ENCODE measurements at regions not wholly inside any gene's neighbourhood (a gene's known extent, or its start where the extent isn't known, plus 50 kb on each side); places are given as distances from the start of the nearest gene placed in this dataset.

DNA sequence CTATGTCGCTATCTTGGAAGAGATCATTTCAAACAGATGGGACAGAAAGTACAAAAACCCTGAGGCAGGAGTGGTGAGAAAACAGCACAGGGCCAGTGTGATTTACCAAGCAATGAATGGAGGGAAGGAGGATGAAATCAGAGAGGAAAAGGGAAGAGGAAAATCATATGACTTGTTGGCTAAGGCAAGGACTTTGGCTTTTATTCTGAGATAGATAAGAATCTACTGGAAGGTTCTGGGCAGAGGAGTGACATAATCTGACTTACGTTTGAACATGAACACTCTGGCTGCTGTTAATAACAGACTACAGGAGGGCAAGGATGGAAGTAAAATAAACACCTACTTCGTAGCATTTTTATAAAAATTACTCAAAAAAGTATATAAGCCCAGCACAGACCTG lies 207.8 kb upstream of the SLC7A11 start:
- H3K9me3 ChIP-seq, result no peaks in the 10 kb centered on the region
- intact Hi-C loops (cut with DNase I), result no loop called here
- TF ChIP-seq POLR2AphosphoS5 (IDR thresholded peaks at IDR 0.05) (peak; percentile 41), POLR2A (IDR thresholded peaks at IDR 0.05) (no peak)
- TF ChIP-seq, protein P1, sequence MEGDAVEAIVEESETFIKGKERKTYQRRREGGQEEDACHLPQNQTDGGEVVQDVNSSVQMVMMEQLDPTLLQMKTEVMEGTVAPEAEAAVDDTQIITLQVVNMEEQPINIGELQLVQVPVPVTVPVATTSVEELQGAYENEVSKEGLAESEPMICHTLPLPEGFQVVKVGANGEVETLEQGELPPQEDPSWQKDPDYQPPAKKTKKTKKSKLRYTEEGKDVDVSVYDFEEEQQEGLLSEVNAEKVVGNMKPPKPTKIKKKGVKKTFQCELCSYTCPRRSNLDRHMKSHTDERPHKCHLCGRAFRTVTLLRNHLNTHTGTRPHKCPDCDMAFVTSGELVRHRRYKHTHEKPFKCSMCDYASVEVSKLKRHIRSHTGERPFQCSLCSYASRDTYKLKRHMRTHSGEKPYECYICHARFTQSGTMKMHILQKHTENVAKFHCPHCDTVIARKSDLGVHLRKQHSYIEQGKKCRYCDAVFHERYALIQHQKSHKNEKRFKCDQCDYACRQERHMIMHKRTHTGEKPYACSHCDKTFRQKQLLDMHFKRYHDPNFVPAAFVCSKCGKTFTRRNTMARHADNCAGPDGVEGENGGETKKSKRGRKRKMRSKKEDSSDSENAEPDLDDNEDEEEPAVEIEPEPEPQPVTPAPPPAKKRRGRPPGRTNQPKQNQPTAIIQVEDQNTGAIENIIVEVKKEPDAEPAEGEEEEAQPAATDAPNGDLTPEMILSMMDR (IDR thresholded peaks at IDR 0.05), result no peak
- 20% methylated on average over 3 of the region's 3 CpGs for WGBS
- H3K27ac ChIP-seq, result no peak overlapping the region
- no peak overlapping the region for H3K4me3 ChIP-seq
- H3K27me3 ChIP-seq (replicated peaks; ENCODE audit: insufficient read depth), result no peaks in the 10 kb centered on the region
- DNase-seq (ENCODE audit: low spot score), result no peak
- no peaks in the 10 kb centered on the region for H3K4me1 ChIP-seq (replicated peaks)
- no peaks in the 10 kb centered on the region for H3K36me3 ChIP-seq

DNA sequence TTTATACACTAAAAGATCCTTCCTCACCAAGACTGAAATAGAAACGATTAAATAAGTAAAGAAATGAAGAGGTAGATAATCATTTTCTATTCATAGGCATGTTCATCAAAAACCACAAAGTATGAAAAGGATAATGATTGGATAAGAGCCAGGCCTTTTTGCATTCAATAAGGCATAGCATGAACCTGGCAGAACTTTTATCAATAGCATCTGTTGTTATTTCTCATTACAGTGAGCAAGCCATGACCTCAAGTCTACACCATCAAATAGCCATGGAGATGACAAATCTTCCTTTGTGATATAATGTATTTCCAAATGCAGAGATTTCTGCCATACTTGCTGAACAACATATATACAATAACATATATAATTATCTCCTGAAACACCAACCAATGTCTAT lies 206.0 kb upstream of the SLC7A11 start:
- TF ChIP-seq POLR2AphosphoS5 (IDR thresholded peaks at IDR 0.05), result no peak
- TF ChIP-seq POLR2A (IDR thresholded peaks at IDR 0.05), result no peak
- TF ChIP-seq, protein P1 (IDR thresholded peaks at IDR 0.05), result no peak
- no peaks in the 10 kb centered on the region for H3K9me3 ChIP-seq
- no peaks in the 10 kb centered on the region for H3K27me3 ChIP-seq (replicated peaks; ENCODE audit: insufficient read depth)
- no peaks in the 10 kb centered on the region for H3K36me3 ChIP-seq
- H3K27ac ChIP-seq, result no peak overlapping the region
- WGBS, result 43% methylated on average over 1 of the region's 1 CpG
- no peaks in the 10 kb centered on the region for H3K4me1 ChIP-seq (replicated peaks)
- no peak for DNase-seq (ENCODE audit: low spot score)
- H3K4me3 ChIP-seq, result no peak overlapping the region
- intact Hi-C loops (cut with DNase I), result no loop called here

DNA sequence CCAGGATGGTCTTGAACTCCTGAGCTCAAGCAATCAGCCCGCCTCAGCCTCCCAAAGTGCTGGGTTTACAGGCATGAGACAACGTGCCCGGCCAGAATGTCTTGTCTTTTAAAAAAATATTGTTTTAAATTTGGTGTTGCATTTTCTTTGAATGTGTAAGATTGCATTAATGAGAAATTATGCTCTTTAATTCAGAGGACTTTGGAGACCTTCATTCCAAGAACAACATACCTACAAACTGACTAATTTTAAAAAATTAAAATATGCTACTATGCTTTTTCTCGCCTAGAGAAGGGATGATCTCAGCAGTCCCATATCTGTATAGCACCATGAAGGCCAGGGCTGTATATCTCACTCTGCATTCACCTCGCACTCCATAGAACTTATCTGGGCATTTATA lies 204.3 kb upstream of the SLC7A11 start:
- H3K27me3 ChIP-seq (replicated peaks; ENCODE audit: insufficient read depth), result no peaks in the 10 kb centered on the region
- no peak overlapping the region for H3K4me3 ChIP-seq
- intact Hi-C loops (cut with DNase I), result no loop called here
- 87% methylated on average over 5 of the region's 5 CpGs for WGBS
- H3K9me3 ChIP-seq, result no peaks in the 10 kb centered on the region
- no peak overlapping the region for H3K27ac ChIP-seq
- no peak for DNase-seq (ENCODE audit: low spot score)
- H3K4me1 ChIP-seq (replicated peaks), result no peaks in the 10 kb centered on the region
- no peaks in the 10 kb centered on the region for H3K36me3 ChIP-seq
- TF ChIP-seq POLR2A (IDR thresholded peaks at IDR 0.05) (no peak), POLR2AphosphoS5 (IDR thresholded peaks at IDR 0.05) (no peak)
- TF ChIP-seq, protein P1 (IDR thresholded peaks at IDR 0.05), result no peak

DNA sequence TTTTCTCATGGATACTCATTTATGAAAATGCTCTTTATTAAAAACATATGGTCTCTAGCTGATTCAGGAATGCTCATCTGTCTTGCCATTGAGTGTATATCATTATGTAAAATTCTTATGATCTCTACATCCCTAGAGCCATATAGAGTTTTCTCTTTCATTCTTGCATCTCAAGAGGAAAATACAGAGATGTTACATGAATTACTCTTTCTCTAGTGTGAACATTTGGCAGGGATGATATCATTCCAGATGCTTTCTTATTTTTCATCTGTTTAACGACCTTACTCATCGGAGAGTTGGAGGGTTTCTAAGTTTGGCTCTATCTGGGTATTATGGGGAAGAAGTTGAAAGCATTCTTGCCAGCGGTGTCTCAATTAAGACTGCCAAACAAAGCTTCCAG lies 202.9 kb upstream of the SLC7A11 start:
- intact Hi-C loops (cut with DNase I), result no loop called here
- Histone ChIP-seq H3K27me3 (replicated peaks; ENCODE audit: insufficient read depth) (no peaks in the 10 kb centered on the region), H3K27ac (no peak overlapping the region), H3K4me3 (no peak overlapping the region), H3K4me1 (replicated peaks) (no peaks in the 10 kb centered on the region), H3K9me3 (no peaks in the 10 kb centered on the region), H3K36me3 (no peaks in the 10 kb centered on the region)
- DNase-seq (ENCODE audit: low spot score), result no peak
- WGBS, result 38% methylated on average over 3 of the region's 3 CpGs
- TF ChIP-seq POLR2AphosphoS5 (IDR thresholded peaks at IDR 0.05) (no peak), POLR2A (IDR thresholded peaks at IDR 0.05) (no peak)
- TF ChIP-seq, protein P1 (IDR thresholded peaks at IDR 0.05), result no peak

DNA sequence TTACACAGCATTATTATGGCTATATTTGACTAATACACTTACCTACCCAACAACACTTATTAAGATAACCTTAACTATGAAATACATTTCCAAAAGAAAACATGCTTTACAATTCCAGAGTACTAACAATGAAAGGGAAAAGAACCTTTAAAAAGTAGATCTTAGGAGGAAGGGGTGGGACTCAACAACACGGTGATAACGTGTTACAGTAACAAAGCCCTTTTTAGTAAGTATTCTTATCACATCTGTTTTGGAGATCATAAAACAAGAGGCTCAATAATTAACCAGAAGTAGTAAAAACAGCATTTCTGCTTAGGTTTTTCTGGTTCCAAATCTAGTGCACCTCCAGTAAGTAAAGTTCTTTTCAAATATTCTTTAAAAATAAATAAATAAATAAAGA lies 202.1 kb upstream of the SLC7A11 start:
- H3K9me3 ChIP-seq, result no peaks in the 10 kb centered on the region
- intact Hi-C loops (cut with DNase I), result no loop called here
- H3K4me1 ChIP-seq (replicated peaks), result no peaks in the 10 kb centered on the region
- WGBS, result 44% methylated on average over 2 of the region's 2 CpGs
- no peaks in the 10 kb centered on the region for H3K36me3 ChIP-seq
- H3K27me3 ChIP-seq (replicated peaks; ENCODE audit: insufficient read depth), result no peaks in the 10 kb centered on the region
- TF ChIP-seq, protein P1 (IDR thresholded peaks at IDR 0.05), result no peak
- TF ChIP-seq POLR2AphosphoS5 (IDR thresholded peaks at IDR 0.05) (no peak), POLR2A (IDR thresholded peaks at IDR 0.05) (no peak)
- H3K27ac ChIP-seq, result no peak overlapping the region
- no peak overlapping the region for H3K4me3 ChIP-seq
- no peak for DNase-seq (ENCODE audit: low spot score)
